Ovary (tissue), 3 donors: ENCODE measurements at regions not wholly inside any gene's neighbourhood (a gene's known extent, or its start where the extent isn't known, plus 50 kb on each side); places are given as distances from the start of the nearest gene placed in this dataset.
"Not testable (repeated sequence)": the region's sequence is repeated elsewhere in the genome, so short reads cannot be mapped to it uniquely, and the experiment has no call there.

Source experiments
- EP300 ChIP-seq: sonication (generic); formaldehyde crosslinking; IDR thresholded peaks from one replicate; pipeline ENCODE4 v1.6.1; 2017; ENCODE audit warnings: antibody characterized with exemption
- TF ChIP-seq, protein P1 (sequence below), 3 donors: fragments of 450-650 bp in 2 of 3; fragments of 200-600 bp in 1 of 3; IDR thresholded peaks; one replicate each; pipeline versions ENCODE4 v1.5.1 to v1.8.0; 2016 to 2022; ENCODE audit warnings: antibody characterized with exemption in 3 of 3, mild to moderate bottlenecking in 1 of 3
- donor health status: DM: no; HTN: no; CAD: no.

DNA sequence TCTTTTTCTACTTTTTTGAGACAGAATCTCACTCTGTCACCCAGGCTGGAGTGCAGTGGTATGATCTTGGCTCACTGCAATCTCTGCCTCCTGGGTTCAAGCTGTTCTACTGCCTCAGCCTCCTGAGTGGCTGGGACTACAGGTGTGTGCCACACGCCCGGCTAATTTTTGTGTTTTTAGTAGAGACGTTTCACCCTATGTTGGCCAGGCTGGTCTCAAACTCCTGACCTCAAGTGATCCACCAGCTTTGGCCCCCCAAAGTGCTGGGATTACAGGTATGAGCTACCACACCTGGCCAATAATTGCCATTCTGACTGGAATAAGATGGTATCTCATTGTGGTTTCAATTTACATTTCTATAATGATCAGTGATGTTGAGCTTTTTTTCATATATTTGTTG lies 71.0 kb upstream of the RGPD5 start:
- not testable (repeated sequence) for TF ChIP-seq EP300
- TF ChIP-seq, protein P1, sequence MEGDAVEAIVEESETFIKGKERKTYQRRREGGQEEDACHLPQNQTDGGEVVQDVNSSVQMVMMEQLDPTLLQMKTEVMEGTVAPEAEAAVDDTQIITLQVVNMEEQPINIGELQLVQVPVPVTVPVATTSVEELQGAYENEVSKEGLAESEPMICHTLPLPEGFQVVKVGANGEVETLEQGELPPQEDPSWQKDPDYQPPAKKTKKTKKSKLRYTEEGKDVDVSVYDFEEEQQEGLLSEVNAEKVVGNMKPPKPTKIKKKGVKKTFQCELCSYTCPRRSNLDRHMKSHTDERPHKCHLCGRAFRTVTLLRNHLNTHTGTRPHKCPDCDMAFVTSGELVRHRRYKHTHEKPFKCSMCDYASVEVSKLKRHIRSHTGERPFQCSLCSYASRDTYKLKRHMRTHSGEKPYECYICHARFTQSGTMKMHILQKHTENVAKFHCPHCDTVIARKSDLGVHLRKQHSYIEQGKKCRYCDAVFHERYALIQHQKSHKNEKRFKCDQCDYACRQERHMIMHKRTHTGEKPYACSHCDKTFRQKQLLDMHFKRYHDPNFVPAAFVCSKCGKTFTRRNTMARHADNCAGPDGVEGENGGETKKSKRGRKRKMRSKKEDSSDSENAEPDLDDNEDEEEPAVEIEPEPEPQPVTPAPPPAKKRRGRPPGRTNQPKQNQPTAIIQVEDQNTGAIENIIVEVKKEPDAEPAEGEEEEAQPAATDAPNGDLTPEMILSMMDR (IDR thresholded peaks at IDR 0.05): not testable (repeated sequence)
